B cell (primary cell): ENCODE measurements at regions not wholly inside any gene's neighbourhood (a gene's known extent, or its start where the extent isn't known, plus 50 kb on each side); places are given as distances from the start of the nearest gene placed in this dataset.

ENCODE experiments used
- ATAC-seq: fragments of 200-7000 bp; cut with Tn5 transposase; one replicate; pipeline ENCODE4 v1.10.0; 2021; ENCODE audit warnings: low read depth, mild to moderate bottlenecking, moderate number of reproducible peaks, moderate library complexity
- CTCF ChIA-PET: fragments of 350-600 bp; sonication (Branson Sonifier 250); formaldehyde crosslinking; loops from one replicate; lab custom pipeline; 2021; ENCODE audit warnings: antibody characterized with exemption, inconsistent platforms; lab: Charles Lee
- POLR2A ChIA-PET: fragments of 350-600 bp; sonication (Branson Sonifier 250); formaldehyde crosslinking; loops from one replicate; lab custom pipeline; 2021; ENCODE audit warnings: antibody characterized with exemption; lab: Charles Lee
- DNase-seq: peaks from one replicate; pipeline ENCODE4 v3.0.0; 2013
- H2AFZ ChIP-seq: 2 replicates; pipeline ENCODE4 v1.6.1; 2012; ENCODE audit warnings: mild to moderate bottlenecking, low read depth, low read length; ENCODE audit not compliant: insufficient read depth, poor library complexity, severe bottlenecking
- H3K27ac ChIP-seq, 2 donors: 1 replicate in 1 of 2; 2 replicates in 1 of 2; pipeline ENCODE4 v1.5.1; 2012 to 2013; ENCODE audit warnings: low read length in 2 of 2, mild to moderate bottlenecking in 2 of 2, moderate library complexity in 1 of 2
- H3K27me3 ChIP-seq, 4 experiments: fragments of 200-600 bp in 1 of 4; sonication (generic) in 1 of 4; replicated peaks in 1 of 4; 1 replicate in 2 of 4; 2 replicates in 2 of 4; pipeline versions ENCODE4 v1.6.1 to v1.7.0; 2013 to 2016; ENCODE audit warnings: low read length in 3 of 4, mild to moderate bottlenecking in 2 of 4, mixed read lengths in 1 of 4, moderate library complexity in 1 of 4; ENCODE audit not compliant: insufficient read depth in 4 of 4, control insufficient read depth in 3 of 4; ENCODE audit errors: control extremely low read depth in 1 of 4
- H3K36me3 ChIP-seq, 2 experiments: replicated peaks in 1 of 2; 1 replicate in 1 of 2; 2 replicates in 1 of 2; pipeline versions ENCODE4 v1.6.1 to v1.7.1; 2013; ENCODE audit warnings: low read length in 1 of 2; ENCODE audit not compliant: insufficient read depth in 2 of 2, control insufficient read depth in 1 of 2; ENCODE audit errors: control extremely low read depth in 1 of 2, extremely low read depth in 1 of 2
- H3K4me1 ChIP-seq, 2 donors: fragments of 200-600 bp in 1 of 2; sonication (generic) in 1 of 2; 1 replicate in 1 of 2; 2 replicates in 1 of 2; pipeline versions ENCODE4 v1.5.1 to v1.6.1; 2013 to 2017; ENCODE audit warnings: low read length in 2 of 2; ENCODE audit not compliant: control insufficient read depth in 2 of 2, insufficient read depth in 2 of 2
- H3K4me2 ChIP-seq: replicated peaks from 2 replicates; pipeline ENCODE3; 2012; ENCODE audit warnings: mild to moderate bottlenecking, low read depth, low read length; ENCODE audit not compliant: poor library complexity, severe bottlenecking
- H3K4me3 ChIP-seq, 5 experiments: fragments of 200-600 bp in 1 of 5; sonication (generic) in 1 of 5; 1 replicate in 3 of 5; 2 replicates in 2 of 5; pipeline versions ENCODE4 v1.5.1 to v1.7.0; 2011 to 2016; ENCODE audit warnings: low read length in 4 of 5, mild to moderate bottlenecking in 4 of 5, low read depth in 2 of 5, control low read depth in 1 of 5, moderate library complexity in 1 of 5; ENCODE audit not compliant: insufficient read depth in 1 of 5; ENCODE audit errors: control extremely low read depth in 1 of 5, extremely low read depth in 1 of 5
- H3K79me2 ChIP-seq: fragments of 200-600 bp; sonication (generic); one replicate; pipeline ENCODE4 v1.6.0; 2016; ENCODE audit warnings: low read length; ENCODE audit not compliant: control insufficient read depth, insufficient read depth
- H3K9ac ChIP-seq: fragments of 200-600 bp; sonication (generic); 2 replicates; pipeline ENCODE4 v1.6.1; 2017; ENCODE audit warnings: mild to moderate bottlenecking, low read length, moderate library complexity
- H3K9me3 ChIP-seq, 3 donors: one replicate each; pipeline versions ENCODE4 v1.6.1 to v1.7.1; 2013; ENCODE audit warnings: low read length in 2 of 3; ENCODE audit not compliant: control insufficient read depth in 2 of 3, insufficient read depth in 1 of 3; ENCODE audit errors: control extremely low read depth in 1 of 3
- H4K20me1 ChIP-seq: 2 replicates; pipeline ENCODE4 v1.6.0; 2012; ENCODE audit warnings: mild to moderate bottlenecking, low read length; ENCODE audit not compliant: insufficient read depth, control insufficient read depth, poor library complexity, severe bottlenecking
- H3K27ac Mint-ChIP-seq: one replicate; pipeline ENCODE4 v1.8.0; 2021; ENCODE audit warnings: mixed read lengths
- H3K27me3 Mint-ChIP-seq: one replicate; pipeline ENCODE4 v1.8.0; 2021; ENCODE audit warnings: mixed read lengths
- H3K4me1 Mint-ChIP-seq: one replicate; pipeline ENCODE4 v1.8.0; 2021; ENCODE audit warnings: mixed read lengths
- H3K4me3 Mint-ChIP-seq: one replicate; pipeline ENCODE4 v1.8.0; 2021; ENCODE audit warnings: mixed read lengths
- H3K9me3 Mint-ChIP-seq: one replicate; pipeline ENCODE4 v1.8.0; 2022; ENCODE audit warnings: mixed read lengths; ENCODE audit not compliant: insufficient read depth
- EZH2 ChIP-seq: IDR thresholded peaks from 2 replicates; pipeline ENCODE4 v1.6.1; 2012; ENCODE audit warnings: borderline replicate concordance, low read depth, mild to moderate bottlenecking, moderate library complexity, low read length; ENCODE audit not compliant: insufficient read depth, poor library complexity, severe bottlenecking
- WGBS: methylation state at CpG from one replicate; pipeline ENCODE4 v1.1.5; 2013; ENCODE audit warnings: missing lambda C conversion rate; ENCODE audit not compliant: insufficient coverage; 5-methylcytosine and 5-hydroxymethylcytosine counted together
- intact Hi-C: fragments of 100-400 bp; cut with micrococcal nuclease; formaldehyde crosslinking; loops from one replicate; pipeline ENCODE4 v1.10.0; 2022
- TF ChIP-seq, protein P1 (sequence below): fragments of 200-600 bp; IDR thresholded peaks from one replicate; pipeline ENCODE4 v1.8.0; 2022; ENCODE audit warnings: antibody characterized with exemption, mild to moderate bottlenecking

DNA sequence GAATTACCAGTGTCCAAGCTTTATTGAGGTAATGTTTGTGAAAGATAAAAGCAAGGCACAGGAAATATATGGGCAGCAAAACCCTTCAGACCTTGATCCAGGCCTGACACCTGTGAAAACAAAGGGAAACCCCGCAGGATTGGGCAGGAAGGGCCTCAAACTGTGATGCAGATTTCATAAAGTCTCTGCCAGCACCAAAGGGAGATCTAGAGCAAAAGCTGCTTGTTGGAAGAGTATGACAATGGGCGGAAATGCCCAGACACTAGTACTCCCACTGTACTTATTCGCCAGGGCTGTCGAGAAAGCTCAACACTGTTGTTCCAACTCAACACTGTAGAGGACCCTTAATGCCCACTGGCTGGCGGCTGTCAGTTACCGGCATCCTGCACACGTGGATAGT lies 207.9 kb downstream of the CD47 start:
- Mint-ChIP-seq H3K27me3 (no peaks in the 10 kb centered on the region), H3K4me3 (no peak overlapping the region), H3K27ac (no peak overlapping the region), H3K9me3 (no peaks in the 10 kb centered on the region), H3K4me1 (no peaks in the 10 kb centered on the region)
- ChIA-PET POLR2A (no interaction called here), CTCF (interaction anchor here (1.6 kb wide), 1 partner anchor 10 kb away, joined by 4 read pairs; no protein-coding TSS in a partner anchor)
- Histone ChIP-seq H3K36me3 (no peaks in the 10 kb centered on the region), H2AFZ (no peak overlapping the region), H3K4me2 (no peak overlapping the region), H3K9me3 (no peaks in the 10 kb centered on the region), H3K79me2 (no peaks in the 10 kb centered on the region), H3K9ac (no peak overlapping the region), H3K4me3 (no peak overlapping the region), H3K27me3 (no peaks in the 10 kb centered on the region), H3K4me1 (no peaks in the 10 kb centered on the region), H4K20me1 (no peaks in the 10 kb centered on the region), H3K27ac (no peak overlapping the region)
- intact Hi-C loops: no loop called here
- DNase-seq: no peak
- TF ChIP-seq, protein P1, sequence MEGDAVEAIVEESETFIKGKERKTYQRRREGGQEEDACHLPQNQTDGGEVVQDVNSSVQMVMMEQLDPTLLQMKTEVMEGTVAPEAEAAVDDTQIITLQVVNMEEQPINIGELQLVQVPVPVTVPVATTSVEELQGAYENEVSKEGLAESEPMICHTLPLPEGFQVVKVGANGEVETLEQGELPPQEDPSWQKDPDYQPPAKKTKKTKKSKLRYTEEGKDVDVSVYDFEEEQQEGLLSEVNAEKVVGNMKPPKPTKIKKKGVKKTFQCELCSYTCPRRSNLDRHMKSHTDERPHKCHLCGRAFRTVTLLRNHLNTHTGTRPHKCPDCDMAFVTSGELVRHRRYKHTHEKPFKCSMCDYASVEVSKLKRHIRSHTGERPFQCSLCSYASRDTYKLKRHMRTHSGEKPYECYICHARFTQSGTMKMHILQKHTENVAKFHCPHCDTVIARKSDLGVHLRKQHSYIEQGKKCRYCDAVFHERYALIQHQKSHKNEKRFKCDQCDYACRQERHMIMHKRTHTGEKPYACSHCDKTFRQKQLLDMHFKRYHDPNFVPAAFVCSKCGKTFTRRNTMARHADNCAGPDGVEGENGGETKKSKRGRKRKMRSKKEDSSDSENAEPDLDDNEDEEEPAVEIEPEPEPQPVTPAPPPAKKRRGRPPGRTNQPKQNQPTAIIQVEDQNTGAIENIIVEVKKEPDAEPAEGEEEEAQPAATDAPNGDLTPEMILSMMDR: no peak
- TF ChIP-seq EZH2: no peak
- no peak for ATAC-seq
- 100% methylated on average over 1 of the region's 7 CpGs for WGBS

DNA sequence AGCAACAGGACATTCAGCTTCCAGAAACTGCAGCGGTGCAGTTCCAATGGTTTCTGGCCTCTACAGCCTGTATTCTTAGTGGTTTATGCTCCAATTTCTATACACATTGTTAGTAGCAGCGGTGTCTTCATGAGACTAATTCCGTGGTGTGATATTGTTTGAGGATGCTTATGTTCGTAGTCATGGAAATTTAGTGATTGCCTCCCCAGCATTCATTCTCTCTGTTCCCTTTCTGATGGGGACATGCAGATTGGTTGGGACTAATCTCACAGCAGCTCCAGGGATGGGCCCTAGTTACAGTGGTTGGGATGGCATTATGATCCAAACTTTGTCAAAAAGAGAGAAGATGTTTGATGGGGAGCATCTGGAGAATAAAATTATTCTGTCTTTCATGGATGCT lies 208.6 kb downstream of the CD47 start:
- Histone ChIP-seq H3K4me2 (no peak overlapping the region), H3K9ac (no peak overlapping the region), H2AFZ (no peak overlapping the region), H3K4me3 (no peak overlapping the region), H3K36me3 (no peaks in the 10 kb centered on the region), H3K9me3 (no peaks in the 10 kb centered on the region), H3K4me1 (no peaks in the 10 kb centered on the region), H3K79me2 (no peaks in the 10 kb centered on the region), H3K27ac (no peak overlapping the region), H4K20me1 (no peaks in the 10 kb centered on the region), H3K27me3 (no peaks in the 10 kb centered on the region)
- no peaks in the 10 kb centered on the region for H3K4me1 Mint-ChIP-seq
- no peaks in the 10 kb centered on the region for H3K9me3 Mint-ChIP-seq
- TF ChIP-seq, protein P1: no peak
- no peak for TF ChIP-seq EZH2
- ChIA-PET CTCF (no interaction called here), POLR2A (no interaction called here)
- no peak overlapping the region for H3K27ac Mint-ChIP-seq
- DNase-seq: no peak
- H3K27me3 Mint-ChIP-seq: no peaks in the 10 kb centered on the region
- 89% methylated on average over 3 of the region's 4 CpGs for WGBS
- intact Hi-C loops: no loop called here
- no peak overlapping the region for H3K4me3 Mint-ChIP-seq
- no peak for ATAC-seq
